HG03442 (cell line): ENCODE measurements at regions not wholly inside any gene's neighbourhood (a gene's known extent, or its start where the extent isn't known, plus 50 kb on each side); places are given as distances from the start of the nearest gene placed in this dataset.
"Not testable (repeated sequence)": the region's sequence is repeated elsewhere in the genome, so short reads cannot be mapped to it uniquely, and the experiment has no call there.

Experiments
- ATAC-seq: cut with Tn5 transposase; IDR thresholded peaks from one replicate; pipeline ENCODE4 v1.9.1; 2021; ENCODE audit warnings: mild to moderate bottlenecking, moderate library complexity; ENCODE audit not compliant: unreplicated experiment

GRCh38 chr4:115678425-115678941 lies 565.1 kb upstream of the NDST4 start:
- ATAC-seq: no peak

DNA sequence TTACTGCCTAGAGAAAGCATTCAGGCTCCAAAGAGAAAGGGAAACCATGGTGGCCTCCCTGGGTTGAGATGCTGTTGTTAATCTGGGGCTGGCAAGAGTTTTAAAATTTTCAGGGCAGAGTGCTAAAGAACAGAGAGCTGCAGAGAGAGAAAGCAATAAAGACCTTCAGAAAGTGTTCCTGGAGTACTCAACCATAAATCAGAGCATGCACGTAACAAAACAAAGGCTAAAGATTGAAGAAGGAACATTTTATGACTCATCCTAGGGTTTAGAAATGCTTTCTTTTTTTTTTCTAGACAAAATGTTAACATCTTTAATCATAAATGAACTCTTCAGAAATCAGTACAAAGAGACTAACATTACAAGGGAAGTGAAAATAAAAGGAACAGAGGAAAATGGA lies 562.3 kb upstream of the NDST4 start:
- no peak for ATAC-seq

- no peak for ATAC-seq
These were observed 561.1 kb upstream of the NDST4 start for GRCh38 chr4:115674485-115674884.

DNA sequence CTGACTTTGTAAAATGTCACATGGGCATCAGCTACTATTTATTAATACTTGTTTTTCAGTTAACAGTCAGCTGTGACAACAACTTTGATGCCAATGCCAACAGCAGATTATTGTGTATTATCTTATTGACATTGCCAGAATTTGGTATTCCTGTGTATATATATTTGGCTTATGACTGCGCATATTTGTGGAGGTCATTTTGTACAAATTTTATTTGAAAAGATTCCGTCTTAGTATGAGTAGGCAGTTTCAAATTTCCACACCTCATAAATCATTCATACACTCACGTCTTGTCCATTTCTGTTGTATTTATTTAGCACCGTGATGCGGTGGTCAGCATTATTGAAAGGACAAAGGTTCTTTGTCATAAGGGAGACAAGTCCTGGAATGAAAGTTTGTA lies 558.2 kb upstream of the NDST4 start:
- ATAC-seq: no peak

- no peak for ATAC-seq
These were observed 557.5 kb upstream of the NDST4 start for GRCh38 chr4:115670930-115671329.

DNA sequence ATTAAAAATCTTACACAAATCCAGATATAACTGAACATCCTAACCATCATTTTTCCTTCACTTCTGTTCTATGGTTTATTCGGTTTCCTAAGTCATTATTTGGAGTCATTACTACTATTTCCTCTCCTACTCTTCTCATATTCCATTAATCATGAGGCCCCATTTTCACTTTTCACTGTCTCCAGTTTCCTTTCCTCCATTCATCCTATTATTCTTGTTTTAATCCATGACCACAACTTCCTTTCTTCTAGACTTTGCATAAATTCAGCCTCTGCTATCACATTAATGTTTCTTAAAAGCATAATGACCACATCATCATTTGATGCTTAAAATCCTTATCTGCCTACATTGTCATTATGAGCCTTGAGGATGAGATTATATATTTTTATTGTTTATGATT lies 555.0 kb upstream of the NDST4 start:
- no peak for ATAC-seq

- no peak for ATAC-seq
These were observed 550.9 kb upstream of the NDST4 start for GRCh38 chr4:115664285-115664684.

- ATAC-seq: no peak
These were observed 547.0 kb upstream of the NDST4 start for GRCh38 chr4:115660465-115660864.

DNA sequence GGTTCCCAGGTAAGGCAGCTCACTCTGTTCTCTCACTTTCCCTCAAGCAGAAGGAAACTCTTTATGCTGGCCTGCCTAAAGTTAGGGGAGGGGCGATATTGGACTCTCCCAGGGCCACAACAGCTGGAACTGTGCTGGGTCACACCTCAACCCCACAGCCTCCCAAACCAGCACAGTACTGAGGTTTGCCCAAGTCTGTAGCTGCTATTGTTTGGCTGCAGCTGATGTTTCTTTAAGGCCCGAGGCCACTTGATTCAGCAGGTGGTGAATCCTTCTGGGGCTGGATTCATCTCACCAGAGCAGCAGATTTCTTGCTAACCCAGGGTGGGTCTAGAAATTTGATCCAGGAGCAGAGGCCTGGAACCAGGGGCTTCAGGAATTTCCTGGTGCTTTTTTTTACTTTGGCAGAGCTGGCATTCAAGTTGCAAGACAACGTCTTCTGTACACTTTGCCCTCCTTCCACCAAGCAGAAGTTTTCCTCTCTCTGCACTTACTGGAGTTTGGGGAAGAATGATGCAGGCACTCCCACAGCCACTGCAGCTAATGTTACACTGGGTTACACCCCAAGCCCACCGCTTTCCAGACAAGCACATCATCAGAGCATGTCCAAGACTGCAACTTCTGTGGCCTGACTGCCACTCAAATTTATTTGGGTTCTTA lies 544.7 kb upstream of the NDST4 start:
- no peak for ATAC-seq

DNA sequence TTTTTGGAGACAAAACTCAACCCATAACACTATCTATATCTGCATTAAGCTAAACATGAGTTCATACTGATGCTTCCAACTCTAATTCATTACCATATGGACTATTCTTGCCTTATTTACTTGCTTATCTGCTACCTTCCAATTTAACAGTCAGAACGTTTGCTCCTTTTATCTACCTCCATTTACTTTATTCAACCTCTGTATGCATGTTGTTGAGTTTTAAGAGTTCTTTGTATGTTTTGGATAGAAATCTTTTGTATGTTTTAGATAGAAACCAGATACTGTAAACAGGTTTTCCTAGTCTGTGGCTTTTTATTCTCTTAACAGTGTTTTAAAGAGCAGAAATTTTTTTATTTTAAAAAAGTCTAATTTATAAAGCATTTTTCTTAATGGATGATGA lies 542.2 kb upstream of the NDST4 start:
- ATAC-seq: no peak

DNA sequence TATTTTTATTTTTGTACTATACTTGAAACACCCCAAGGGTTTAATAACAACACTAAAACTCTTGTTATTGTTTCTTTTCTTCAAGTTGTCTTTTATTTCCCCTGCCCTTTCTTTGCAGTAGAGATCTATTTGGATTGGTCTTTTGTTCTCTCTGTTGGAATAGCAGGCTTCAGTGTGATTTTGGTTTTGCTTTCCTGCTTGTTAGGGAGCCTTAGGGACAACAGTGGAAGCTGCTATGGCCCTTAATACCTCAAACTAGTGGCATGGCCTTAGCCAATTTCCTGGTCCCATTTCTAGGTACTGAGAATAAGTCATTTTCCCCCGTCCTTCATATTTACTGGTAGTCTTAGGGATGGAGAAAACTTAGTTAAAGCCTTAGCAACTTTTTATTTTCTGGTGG lies 535.4 kb upstream of the NDST4 start:
- ATAC-seq: no peak

DNA sequence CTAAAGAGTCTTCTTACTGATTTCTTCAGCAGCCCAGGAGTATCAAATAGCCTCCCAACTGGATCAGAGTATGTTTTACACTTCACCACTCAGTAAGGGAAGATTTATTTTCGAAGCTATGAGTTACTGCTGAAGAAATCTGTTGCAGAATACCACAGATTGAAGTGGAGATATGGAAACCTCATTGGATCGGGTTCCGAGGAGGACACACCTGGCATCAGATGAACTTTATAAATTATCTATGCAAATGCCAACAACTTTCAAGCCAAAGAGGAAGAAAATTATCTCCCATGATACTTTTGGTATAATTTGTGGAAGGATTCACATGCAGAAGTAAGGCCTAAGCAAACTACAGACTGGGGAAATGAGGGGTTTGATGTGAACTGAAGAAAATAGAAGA lies 515.9 kb upstream of the NDST4 start:
- no peak for ATAC-seq

DNA sequence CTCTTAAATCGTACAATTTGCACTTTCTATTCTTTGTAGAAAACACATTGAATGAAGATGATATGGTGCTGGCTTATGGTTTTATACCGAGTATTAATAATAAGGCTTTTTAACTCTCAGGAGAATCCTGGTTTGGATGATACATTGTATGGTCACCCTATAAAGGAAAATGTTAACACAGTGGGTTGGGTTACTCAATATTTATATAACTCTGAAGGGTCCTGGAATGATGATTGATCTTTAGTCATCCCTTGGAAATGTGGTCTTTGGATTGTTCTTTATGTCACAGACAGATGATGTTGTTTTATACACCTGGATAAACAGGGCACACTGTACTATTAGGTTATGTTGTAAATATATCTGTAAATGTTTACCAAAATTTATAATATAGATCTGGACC lies 496.2 kb upstream of the NDST4 start:
- no peak for ATAC-seq

DNA sequence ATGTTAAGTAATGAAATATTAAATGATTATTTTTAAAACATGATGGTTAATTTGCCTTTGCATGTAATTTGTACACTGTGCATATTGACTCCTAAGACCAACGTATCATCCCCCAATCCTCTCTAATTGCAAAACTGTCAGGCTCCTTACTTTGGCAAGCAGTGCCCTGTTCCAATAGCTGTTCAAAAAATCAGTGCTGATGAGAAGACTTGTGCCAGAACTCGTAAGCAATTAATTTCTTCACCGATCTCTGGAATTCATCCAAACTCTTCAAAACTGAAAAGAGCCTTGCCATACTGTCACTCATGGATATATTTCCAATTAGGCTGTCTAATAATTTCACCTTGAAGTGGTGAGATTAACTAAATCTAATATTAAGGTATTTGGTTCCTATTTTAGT lies 493.9 kb upstream of the NDST4 start:
- no peak for ATAC-seq

GRCh38 chr4:115596265-115597001 lies 483.0 kb upstream of the NDST4 start:
- ATAC-seq: no peak

- ATAC-seq: no peak
These were observed 467.5 kb upstream of the NDST4 start for GRCh38 chr4:115580901-115581300.

DNA sequence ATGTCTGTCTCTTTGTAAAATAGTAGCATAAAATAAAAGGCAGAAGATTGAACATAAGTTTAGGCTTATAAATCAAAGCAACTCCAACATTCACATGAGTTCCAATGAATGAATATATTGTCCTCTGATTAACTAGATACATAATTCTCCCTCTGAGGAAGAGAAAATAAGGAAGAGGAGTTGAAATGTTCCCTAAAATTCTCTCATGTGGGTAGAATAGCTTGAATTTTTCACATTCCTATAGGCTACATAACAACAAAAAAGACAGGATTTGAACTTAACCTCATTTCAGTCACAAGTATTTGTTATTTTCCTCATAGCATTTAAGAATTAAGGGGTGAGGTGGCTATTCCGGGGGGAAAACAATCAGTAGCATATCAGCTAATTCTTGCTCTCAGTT lies 462.4 kb upstream of the NDST4 start:
- ATAC-seq: no peak

GRCh38 chr4:115562506-115562905 lies 449.1 kb upstream of the NDST4 start:
- ATAC-seq: no peak

DNA sequence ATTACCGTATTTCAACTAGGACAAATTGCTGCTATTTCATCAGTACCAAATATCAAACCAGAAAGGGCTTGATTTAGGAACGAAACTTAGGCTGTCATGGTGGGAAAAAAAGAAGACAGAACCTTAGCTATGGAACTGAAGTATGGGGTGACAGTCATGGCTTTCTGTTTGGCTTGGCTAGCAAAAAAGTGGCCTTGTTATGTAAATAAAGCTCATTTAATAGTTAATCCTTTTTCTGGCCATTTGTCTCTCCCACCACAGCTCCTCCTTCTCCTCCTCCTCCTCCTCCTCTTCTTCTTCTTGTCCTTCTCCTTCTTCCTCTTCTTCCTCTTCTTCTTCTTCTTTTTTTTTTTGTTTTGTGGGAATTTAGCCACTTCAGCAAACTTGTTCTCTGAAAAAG lies 434.7 kb upstream of the NDST4 start:
- no peak for ATAC-seq

GRCh38 chr4:115537387-115537786 lies 424.0 kb upstream of the NDST4 start:
- ATAC-seq: no peak

GRCh38 chr4:115529126-115529525 lies 415.7 kb upstream of the NDST4 start:
- ATAC-seq: no peak

DNA sequence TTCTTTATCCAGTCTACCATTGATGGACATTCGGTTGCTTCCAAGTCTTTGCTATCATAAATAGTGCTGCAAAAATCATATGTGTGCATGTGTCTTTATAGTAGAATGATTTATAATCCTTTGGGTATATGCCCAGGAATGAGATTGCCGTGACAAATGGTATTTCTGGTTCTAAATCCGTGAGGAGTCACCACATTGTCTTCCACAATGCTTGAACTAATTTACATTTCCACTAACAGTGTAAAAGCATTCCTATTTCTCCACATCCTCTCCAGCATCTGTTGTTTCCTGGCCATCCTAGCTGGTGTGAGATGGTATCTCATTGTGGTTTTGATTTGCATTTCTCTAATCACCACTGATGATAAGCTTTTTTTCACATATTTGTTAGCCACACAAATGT lies 406.1 kb upstream of the NDST4 start:
- not testable (repeated sequence) for ATAC-seq

- ATAC-seq: peak; percentile 98
These were observed 402.4 kb upstream of the NDST4 start for GRCh38 chr4:115515772-115516171.
